SU-DHL-6 (cell line): ENCODE measurements at regions not wholly inside any gene's neighbourhood (a gene's known extent, or its start where the extent isn't known, plus 50 kb on each side); places are given as distances from the start of the nearest gene placed in this dataset.

Source experiments
- H2AFZ ChIP-seq: fragments of 200-600 bp; sonication (generic); 2 replicates; pipeline ENCODE4 v1.6.1; 2014; ENCODE audit warnings: low read depth, mild to moderate bottlenecking, moderate library complexity, mixed read lengths, antibody characterized with exemption, low read length; ENCODE audit not compliant: severe bottlenecking
- H3F3A ChIP-seq: fragments of 200-600 bp; shearing (Covaris generic); 2 replicates; pipeline ENCODE4 v1.6.0; 2016; ENCODE audit warnings: antibody characterized with exemption, mild to moderate bottlenecking; ENCODE audit not compliant: insufficient read depth
- H3K27ac ChIP-seq: fragments of 200-600 bp; sonication (generic); 2 replicates; pipeline ENCODE4 v1.5.1; 2016; ENCODE audit warnings: low read depth, mild to moderate bottlenecking, low read length, moderate library complexity, mixed read lengths
- H3K27me3 ChIP-seq: fragments of 200-600 bp; sonication (generic), shearing (Covaris generic); 2 replicates; pipeline ENCODE4 v1.6.0; 2014; ENCODE audit warnings: mild to moderate bottlenecking, low read length
- H3K36me3 ChIP-seq: fragments of 200-600 bp; sonication (generic); 2 replicates; pipeline ENCODE4 v1.6.1; 2014; ENCODE audit warnings: mild to moderate bottlenecking, low read length, mixed read lengths
- H3K4me2 ChIP-seq: fragments of 300-600, 200-600 bp; shearing (Covaris generic), sonication (generic); 2 replicates; pipeline ENCODE4 v1.6.0; 2014; ENCODE audit warnings: low read length, low read depth, mild to moderate bottlenecking; ENCODE audit not compliant: poor library complexity, severe bottlenecking
- H3K4me3 ChIP-seq: fragments of 200-600 bp; sonication (generic); 2 replicates; pipeline ENCODE4 v1.5.1; 2014; ENCODE audit warnings: antibody characterized with exemption, low read length, mild to moderate bottlenecking, mixed read lengths; ENCODE audit not compliant: insufficient read depth, poor library complexity, severe bottlenecking
- H3K79me2 ChIP-seq: fragments of 200-600 bp; sonication (generic); 2 replicates; pipeline ENCODE4 v1.6.1; 2014; ENCODE audit warnings: mild to moderate bottlenecking, low read length, moderate library complexity; ENCODE audit not compliant: insufficient read depth
- H3K9ac ChIP-seq: fragments of 200-600 bp; sonication (generic); 2 replicates; pipeline ENCODE4 v1.7.0; 2014; ENCODE audit warnings: mild to moderate bottlenecking, low read length
- H3K9me2 ChIP-seq: fragments of 200-600 bp; sonication (generic); replicated peaks from 2 replicates; pipeline ENCODE4 v1.6.1; 2014; ENCODE audit warnings: low read length; ENCODE audit not compliant: insufficient read depth
- H3K9me3 ChIP-seq: fragments of 200-600 bp; sonication (generic); 2 replicates; pipeline ENCODE4 v1.6.1; 2014; ENCODE audit warnings: low read length, mixed read lengths; ENCODE audit not compliant: insufficient read depth
- H4K20me1 ChIP-seq: fragments of 200-600 bp; sonication (generic); 2 replicates; pipeline ENCODE4 v1.6.1; 2014; ENCODE audit warnings: low read depth, mild to moderate bottlenecking, antibody characterized with exemption, low read length, moderate library complexity, mixed read lengths
- EZH2phosphoT487 ChIP-seq: fragments of 200-600 bp; sonication (generic), shearing (Covaris generic); conservative IDR thresholded peaks from 2 replicates; pipeline ENCODE4 v1.6.1; 2018; ENCODE audit warnings: mild to moderate bottlenecking, antibody characterized with exemption, low read length, moderate library complexity, mixed read lengths
- TF ChIP-seq, protein P1 (sequence below): fragments of 200-600 bp; sonication (generic); IDR thresholded peaks from one replicate; pipeline ENCODE4 v1.5.1; 2017; ENCODE audit warnings: antibody characterized with exemption, mild to moderate bottlenecking, low read length, moderate library complexity; ENCODE audit not compliant: insufficient read depth, poor library complexity, severe bottlenecking

DNA sequence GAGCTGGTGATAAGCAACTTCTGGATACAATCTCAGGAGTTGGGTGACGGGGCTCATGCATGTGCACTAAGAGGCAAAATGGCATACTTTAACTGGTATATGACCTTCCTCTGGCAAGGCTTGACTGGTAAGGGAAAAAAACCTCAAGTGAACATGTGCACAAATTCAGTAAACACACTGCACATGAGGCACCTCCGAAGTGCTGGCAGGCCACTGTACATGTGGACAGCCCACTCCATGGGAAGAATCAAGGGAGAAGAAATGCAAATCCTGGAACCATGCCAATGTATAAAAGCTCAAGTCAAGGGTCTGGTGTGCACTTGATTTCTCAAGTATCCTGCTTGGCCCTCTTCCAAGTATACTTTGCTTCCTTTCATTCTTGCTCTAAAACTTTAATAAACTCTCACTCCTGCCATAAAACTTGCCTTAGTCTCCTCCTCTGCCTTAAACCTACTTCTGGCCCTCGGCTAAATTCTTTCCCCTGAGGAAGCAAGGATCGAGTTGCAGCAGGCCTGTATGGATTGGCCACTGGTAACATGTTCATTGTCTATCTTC, 167.2 kb downstream of the RAMP3 start:
- Histone ChIP-seq H3K27ac (no peak overlapping the region), H3K79me2 (no peaks in the 10 kb centered on the region), H3K4me2 (no peak overlapping the region), H3K4me3 (no peak overlapping the region), H3K9me3 (no peaks in the 10 kb centered on the region), H3F3A (no peaks in the 10 kb centered on the region), H3K9ac (no peak overlapping the region), H2AFZ (no peak overlapping the region), H4K20me1 (no peaks in the 10 kb centered on the region), H3K9me2 (no peaks in the 10 kb centered on the region), H3K27me3 (no peaks in the 10 kb centered on the region), H3K36me3 (no peaks in the 10 kb centered on the region)
- TF ChIP-seq, protein P1, sequence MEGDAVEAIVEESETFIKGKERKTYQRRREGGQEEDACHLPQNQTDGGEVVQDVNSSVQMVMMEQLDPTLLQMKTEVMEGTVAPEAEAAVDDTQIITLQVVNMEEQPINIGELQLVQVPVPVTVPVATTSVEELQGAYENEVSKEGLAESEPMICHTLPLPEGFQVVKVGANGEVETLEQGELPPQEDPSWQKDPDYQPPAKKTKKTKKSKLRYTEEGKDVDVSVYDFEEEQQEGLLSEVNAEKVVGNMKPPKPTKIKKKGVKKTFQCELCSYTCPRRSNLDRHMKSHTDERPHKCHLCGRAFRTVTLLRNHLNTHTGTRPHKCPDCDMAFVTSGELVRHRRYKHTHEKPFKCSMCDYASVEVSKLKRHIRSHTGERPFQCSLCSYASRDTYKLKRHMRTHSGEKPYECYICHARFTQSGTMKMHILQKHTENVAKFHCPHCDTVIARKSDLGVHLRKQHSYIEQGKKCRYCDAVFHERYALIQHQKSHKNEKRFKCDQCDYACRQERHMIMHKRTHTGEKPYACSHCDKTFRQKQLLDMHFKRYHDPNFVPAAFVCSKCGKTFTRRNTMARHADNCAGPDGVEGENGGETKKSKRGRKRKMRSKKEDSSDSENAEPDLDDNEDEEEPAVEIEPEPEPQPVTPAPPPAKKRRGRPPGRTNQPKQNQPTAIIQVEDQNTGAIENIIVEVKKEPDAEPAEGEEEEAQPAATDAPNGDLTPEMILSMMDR = no peak

- Histone ChIP-seq H3K4me2 (no peak overlapping the region), H3K79me2 (no peaks in the 10 kb centered on the region), H3K9me3 (no peaks in the 10 kb centered on the region), H3K9ac (no peak overlapping the region), H3K27ac (no peak overlapping the region), H3F3A (no peaks in the 10 kb centered on the region), H3K36me3 (no peaks in the 10 kb centered on the region), H3K9me2 (no peaks in the 10 kb centered on the region), H2AFZ (no peak overlapping the region), H3K4me3 (no peak overlapping the region), H3K27me3 (no peaks in the 10 kb centered on the region), H4K20me1 (no peaks in the 10 kb centered on the region)
- TF ChIP-seq EZH2phosphoT487 = no peak
- TF ChIP-seq, protein P1 = no peak
These were observed 167.8 kb downstream of the RAMP3 start for GRCh38 chr7:45325378-45325777.

- no peaks in the 10 kb centered on the region for H3K9me2 ChIP-seq
- no peaks in the 10 kb centered on the region for H3K27me3 ChIP-seq
- no peaks in the 10 kb centered on the region for H3K79me2 ChIP-seq
- H3K4me3 ChIP-seq = no peak overlapping the region
- H3F3A ChIP-seq = no peaks in the 10 kb centered on the region
- H2AFZ ChIP-seq = no peak overlapping the region
- H4K20me1 ChIP-seq = no peaks in the 10 kb centered on the region
- H3K9me3 ChIP-seq = no peaks in the 10 kb centered on the region; the same call in 1 of the 2 replicates
- H3K9ac ChIP-seq = no peak overlapping the region
- H3K36me3 ChIP-seq = no peaks in the 10 kb centered on the region
- H3K27ac ChIP-seq = no peak overlapping the region
- no peak overlapping the region for H3K4me2 ChIP-seq
- no peak for TF ChIP-seq EZH2phosphoT487
- TF ChIP-seq, protein P1 = no peak
These were observed 170.9 kb downstream of the RAMP3 start for GRCh38 chr7:45328403-45328981.
